ENCODE measurements at regions not wholly inside any gene's neighbourhood (a gene's known extent, or its start where the extent isn't known, plus 50 kb on each side); places are given as distances from the start of the nearest gene placed in this dataset.
"Not testable (repeated sequence)": the region's sequence is repeated elsewhere in the genome, so short reads cannot be mapped to it uniquely, and the experiment has no call there.

DNA sequence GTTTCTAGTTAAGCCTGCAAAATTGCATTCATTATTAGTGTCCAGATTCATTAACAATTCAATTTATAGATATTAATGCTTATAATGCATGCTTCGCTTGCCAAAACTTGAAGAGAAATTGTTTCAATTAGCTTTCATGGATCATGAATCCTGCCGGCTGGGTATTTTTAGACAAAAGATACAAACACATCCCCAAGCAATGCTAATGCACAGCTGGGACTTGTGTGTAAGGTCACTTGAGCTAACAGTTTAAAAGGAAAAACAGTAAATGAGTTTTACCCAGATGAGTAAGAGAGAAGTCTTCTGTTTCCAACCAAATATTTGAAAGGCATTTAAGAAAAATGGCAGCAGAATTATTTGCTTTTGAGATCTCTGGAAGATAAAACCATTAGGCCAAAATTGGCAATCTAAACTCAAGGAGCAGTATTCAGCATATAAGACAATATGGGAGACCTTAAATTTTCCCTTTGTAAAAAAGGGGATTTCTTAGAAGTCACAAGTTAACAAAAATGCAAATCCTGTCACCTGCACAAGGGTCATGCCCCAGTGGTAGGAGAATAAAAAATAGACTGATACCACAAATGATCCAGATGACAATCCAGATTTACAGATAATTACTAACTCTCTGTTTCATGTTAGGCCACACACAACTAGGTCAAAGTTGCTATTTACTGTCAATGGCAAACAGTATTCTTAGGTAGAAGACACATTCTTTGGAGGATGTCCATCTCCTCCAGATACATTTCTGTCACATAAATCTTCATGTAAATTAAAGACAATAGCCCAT, 418.4 kb upstream of the PMFBP1 start:
- DNase-seq, result no peak

DNA sequence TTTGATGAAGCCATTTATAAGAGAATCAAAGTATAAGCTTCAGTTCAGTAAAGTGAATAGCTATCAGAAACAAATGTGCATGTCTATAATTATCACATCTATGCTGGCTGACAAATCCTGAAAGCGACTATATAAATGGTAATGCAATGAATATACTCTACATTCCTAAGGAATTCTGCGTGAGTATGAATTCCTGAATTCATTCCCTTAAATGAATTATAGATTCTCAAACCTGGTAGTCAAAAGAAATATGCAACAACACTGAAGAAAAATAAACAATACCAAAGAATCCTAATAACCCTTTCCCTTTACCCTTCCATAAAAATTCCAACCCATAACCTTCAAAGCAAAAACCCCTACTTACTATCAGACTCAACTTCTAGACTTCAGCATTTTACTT, 416.6 kb upstream of the PMFBP1 start:
- no peak for DNase-seq

DNA sequence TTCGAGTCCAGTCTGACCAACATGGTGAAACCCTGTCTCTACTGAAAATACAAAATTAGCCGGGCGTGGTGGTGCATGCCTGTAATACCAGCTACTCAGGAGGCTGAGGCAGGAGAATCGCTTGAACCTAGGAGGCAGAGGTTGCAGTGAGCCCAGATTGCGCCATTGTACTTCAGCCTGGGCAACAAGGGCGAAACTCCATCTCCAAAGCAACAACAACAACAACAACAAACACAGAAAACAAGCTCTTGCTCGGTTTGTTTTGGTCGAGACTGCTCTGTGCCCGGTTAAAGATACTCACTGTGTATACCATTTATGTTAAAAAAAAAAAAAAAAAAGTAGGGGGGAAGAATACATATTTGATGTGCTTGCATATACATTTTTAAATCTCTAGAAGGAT, 406.1 kb upstream of the PMFBP1 start:
- DNase-seq, result not testable (repeated sequence)

DNA sequence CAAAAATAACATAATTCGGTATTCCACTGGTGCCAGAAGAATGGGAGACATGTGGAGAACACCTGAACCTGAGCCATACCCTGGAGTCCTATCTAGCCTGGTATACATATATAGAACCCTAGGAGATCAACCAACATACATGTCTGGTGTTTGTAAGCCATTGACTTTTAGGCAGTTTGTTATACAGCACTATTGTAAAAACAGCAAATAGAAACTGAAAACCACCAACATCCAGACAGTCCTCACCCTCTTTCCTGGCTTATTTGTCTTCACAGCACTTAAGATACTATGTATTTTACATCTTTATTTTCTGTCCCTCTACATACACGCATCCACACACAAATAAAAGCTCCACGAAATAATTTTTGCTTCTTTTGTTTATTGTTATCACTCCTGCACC, 404.2 kb upstream of the PMFBP1 start:
- no peak for DNase-seq

DNA sequence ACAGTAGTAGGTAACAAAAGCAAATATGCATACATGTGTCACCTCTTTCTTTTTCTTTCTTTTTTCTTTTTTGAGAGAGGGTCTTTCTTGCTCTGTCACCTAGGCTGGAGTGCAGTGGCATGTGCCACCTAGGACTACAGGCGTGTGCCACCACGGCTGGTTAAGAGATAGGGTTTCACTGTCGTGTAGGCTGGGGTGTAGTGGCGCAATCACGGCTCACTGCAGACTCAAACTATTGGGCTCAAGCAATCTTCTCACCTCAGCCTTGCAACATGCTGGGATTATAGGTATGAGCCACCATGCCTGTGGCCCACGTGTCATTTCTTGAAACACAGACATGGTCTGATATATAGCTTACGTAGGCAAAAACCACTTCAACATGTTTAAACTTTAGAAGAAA, 397.7 kb upstream of the PMFBP1 start:
- no peak for DNase-seq

DNA sequence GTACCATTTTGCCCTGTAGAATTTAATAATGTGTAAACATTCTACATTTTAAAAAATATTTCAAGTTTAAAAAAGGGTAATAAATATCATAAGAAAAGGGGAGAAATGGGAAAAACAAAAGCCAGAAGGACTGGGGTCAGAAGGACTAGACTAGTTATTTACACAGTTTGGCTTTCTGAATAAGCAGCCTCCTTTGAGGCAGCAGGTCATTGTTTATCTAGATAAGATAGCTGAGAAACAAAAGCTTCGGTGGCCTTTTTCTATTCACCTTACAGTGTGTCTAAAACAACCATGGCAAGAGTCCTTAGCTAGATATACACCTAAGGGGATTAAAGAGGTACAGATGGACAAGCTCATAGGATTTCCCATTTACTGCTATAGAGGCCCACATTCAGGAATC, 396.5 kb upstream of the PMFBP1 start:
- DNase-seq, result no peak

DNA sequence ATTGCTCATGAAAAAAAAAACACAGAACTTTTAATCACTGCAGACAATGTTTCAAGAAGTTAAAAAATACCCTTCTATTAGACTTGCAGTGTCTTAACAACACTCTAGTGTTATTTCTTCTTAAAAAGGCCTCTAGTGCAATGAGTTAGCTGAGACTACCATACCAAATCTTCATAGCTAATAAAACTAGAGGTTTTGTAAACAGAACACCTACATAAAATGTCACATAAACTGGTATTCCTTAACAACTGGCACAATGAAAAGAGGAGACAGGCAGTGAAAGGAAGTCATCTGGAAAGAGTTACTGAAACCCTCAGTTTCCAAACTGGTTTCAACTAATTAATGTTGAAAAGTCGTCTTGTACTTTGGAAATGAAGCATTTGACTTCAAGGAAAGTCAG, 394.2 kb upstream of the PMFBP1 start:
- no peak for DNase-seq

DNA sequence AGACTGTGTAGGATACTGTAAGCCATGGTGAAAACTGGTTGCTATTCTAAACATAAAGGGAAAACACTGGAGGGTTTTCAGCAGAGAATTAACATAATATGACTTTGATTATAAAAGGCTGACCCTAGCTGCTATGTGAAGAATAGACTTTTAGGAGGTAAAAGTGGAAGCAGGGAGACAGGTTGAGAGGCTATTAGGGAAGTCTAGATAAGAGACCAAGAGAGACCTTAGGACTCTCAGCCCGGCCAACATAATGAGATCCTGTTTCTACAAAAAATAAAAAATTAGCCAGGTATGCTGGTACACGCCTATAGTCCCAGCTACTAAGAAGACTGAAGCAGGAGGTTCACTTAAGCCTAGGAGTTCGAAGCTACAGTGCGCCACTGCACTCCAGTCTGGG, 393.2 kb upstream of the PMFBP1 start:
- DNase-seq, result no peak

DNA sequence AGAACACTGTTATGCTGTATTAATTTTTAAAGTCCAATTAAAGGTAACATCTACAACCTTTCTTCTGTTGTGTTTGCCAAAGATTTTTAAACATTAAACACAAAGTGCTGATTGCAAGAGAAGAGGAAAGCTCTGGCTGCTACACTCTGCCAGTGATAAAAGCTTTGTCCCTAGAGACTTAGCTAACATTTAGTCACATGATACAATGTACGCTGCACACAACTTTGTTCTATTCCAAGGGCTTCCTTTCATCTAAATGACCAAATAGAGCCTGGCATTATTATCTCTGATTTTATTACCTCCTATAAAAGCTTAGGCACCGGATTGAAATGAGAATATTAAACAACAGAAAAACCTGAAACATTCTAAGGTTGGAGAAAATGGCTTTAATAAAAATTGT, 388.7 kb upstream of the PMFBP1 start:
- DNase-seq, result no peak

DNA sequence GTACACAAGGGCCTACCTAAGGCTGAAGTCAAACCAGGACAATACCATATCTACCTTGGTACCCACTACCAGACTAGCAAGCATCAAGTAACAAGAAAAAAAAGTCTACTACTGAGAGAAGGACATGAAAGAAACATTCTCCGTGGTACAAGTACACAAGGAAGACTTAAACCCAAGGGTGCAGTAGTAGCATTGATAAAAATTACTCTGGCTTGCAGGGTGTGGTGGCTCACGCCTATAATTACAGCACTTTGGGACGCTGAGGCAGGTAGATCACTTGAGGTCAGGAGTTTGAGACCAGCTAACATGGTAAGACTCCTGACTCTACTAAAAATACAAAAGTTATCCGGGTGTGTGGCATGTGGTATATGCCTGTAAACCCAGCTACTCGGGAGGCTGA, 386.5 kb upstream of the PMFBP1 start:
- no peak for DNase-seq

DNA sequence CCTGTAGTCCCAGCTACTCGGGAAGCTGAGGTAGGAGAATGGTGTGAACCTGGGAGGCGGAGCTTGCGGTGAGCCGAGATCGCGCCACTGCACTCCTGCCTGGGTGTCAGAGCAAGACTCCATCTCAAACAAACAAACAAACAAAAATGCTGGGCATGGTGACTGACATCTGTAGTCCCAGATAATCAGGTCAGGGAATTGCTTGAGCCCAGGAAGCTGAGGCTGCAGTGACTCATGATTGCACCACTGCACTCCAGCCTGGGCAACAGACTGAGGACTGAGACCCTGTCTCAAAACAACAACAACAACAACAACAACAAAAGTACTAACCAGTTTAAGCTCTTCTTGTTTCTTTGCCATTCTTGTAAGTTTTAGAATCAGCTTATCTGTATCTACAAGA, 383.0 kb upstream of the PMFBP1 start:
- no peak for DNase-seq

DNA sequence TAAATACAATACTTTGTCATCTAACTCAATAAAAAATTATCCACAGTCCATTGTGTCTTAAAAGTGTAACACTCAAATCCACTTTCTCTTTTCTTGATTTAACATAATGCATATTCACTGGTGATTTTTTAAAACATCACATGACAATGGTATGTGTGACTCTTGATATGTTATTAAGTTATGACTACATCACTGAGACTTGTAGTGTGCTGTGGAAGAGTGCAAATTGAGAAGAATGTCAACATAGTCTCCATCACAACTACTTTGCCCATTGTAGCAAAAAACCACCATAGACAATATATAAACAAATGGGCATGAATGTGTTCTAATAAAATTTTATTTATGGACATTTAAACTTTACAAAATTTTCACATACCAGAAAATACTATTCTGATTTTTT, 380.7 kb upstream of the PMFBP1 start:
- DNase-seq, result no peak

DNA sequence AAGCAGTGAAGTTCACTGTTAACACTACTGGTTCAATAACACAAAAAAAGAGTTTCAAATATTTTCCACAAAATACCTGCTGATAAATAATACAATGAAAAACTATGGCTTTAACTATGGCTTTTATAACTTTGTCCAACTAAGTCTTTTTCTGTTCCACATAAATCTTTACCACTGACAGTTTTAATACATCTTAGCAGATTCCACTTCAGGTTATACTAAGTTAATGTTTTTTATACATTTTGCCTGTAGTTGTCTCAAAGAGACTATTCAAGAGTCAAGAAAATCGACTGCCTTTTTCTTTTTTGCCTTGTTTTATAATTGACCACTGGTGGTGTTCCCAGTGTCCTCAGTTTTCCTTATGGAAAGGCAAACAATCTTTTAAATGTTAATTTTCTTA, 379.7 kb upstream of the PMFBP1 start:
- no peak for DNase-seq

DNA sequence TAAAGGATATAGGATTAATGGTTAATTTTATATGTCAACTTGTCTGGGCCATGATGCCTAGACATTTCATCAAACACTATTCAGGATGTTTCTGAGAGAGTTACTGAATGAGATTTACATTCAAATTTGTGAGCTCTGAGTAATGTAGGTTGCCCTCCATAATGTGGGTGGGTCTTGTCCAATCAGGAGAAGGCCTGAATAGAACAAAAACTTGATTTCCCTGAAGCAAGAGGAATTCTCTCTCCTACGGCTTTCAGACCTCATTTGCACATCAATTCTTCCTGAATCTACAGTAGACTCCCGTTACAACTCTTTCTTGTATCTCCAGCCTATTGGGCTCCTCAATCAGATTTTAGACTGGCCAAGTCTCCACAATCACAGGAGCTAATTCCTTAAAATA, 377.9 kb upstream of the PMFBP1 start:
- no peak for DNase-seq

DNA sequence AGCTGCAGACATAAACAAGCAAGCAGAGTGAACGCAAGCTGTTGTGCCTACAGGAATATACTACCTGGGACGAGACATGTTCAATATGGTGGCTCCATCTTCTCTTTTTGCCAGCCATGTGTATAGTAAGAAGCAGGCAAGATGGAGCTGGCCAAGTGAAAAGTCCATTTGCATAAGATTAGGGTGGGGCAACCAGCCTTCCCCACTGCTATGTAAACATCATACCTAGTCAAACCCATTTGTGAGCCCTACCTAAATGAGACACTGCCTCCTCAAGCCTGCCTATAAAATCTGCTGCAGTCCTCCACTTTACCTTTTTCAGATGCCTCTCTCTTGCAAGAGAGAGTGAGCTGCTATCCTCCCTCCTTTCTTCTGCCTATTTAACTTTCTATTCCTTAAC, 370.1 kb upstream of the PMFBP1 start:
- no peak for DNase-seq

DNA sequence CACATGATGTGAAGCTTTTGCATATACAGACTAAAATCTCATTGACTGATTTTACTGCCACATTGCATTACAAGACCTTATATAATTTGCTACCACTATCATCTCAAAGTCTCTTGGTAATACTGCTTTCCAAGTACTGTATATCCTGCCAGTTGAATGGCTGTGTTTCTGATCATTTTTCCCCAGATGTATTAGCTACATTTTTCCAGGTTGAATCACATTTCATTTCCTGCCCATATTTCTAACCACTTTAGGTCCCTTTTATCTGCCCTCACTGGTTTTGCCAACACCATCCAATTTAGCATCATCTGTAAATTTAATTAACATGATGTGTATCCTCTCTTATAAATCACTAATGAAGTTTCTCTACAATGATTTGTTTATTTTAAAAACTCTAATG, 365.7 kb upstream of the PMFBP1 start:
- DNase-seq, result no peak

DNA sequence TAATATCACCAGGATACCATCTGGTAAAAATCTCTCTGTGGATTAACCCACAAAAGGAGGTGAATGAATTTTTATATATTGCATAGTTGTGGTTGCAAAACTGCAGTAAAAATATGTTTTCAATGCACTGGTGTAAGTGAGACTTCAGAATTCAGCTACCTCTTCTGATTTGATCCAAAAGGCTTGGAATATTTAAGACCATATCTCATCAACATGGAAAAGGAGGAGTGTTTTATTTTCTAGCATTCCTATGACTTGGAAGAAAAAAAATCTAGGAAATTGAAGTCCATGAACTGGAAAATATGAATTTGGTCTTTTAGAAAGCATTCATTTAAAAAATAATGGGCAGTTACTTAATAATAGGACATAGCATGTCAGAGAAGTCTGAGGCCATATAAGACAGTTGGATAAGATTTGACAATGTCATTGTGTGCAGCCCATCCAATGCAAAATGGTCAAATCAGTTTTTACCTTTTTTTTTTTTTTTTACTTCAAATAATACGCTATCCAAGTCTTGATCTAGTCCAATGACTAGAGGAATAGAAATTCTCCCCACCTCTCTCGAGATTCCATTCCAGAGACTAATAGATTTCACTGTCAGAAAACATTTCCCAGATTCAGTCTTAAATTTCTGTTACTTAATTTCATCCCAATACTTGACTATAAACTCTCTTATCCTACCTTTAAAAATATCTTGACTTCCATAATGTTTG, 364.9 kb upstream of the PMFBP1 start:
- no peak for DNase-seq

DNA sequence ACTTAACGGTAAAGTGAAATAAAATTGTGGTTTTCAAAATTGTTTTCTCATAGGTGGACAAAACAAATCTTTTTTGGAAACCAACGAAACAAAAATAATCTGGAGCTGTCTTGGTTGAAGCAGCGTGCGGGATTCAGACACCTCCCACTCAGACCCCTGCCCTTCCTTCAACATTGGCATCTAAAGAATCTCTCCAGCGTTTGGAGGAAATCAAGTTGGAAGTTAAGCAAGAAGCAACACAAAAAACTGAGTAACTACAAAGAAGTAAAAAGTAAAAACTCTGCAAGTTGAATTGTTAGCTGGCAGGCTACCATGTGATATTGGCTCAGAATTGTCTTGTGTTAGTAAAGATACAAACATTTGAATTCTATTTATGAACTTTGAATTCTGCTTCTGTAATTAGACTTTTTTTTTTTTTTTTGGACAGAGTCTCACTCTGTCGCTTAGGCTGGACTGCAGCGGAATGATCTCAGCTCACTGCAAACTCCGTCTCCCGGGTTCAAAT, 361.0 kb upstream of the PMFBP1 start:
- DNase-seq, result no peak

DNA sequence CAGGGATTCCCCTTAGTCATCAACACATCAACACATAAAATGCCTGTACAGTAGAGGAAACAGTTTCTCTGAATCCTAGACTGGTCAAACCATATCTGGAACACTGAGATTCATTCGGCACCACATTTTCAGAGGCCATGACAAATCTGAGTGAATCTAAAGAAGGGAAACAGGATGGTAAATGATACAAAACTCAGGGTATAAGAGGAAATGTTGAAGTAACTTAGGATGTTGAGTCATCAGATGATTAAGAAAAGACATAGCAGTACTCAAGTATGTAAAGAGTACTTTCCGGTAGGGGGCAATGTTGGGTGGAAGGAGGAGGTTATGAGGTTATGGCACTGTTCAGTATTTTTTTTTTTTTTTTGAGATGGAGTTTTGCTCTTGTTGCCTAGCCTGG, 358.5 kb upstream of the PMFBP1 start:
- no peak for DNase-seq

DNA sequence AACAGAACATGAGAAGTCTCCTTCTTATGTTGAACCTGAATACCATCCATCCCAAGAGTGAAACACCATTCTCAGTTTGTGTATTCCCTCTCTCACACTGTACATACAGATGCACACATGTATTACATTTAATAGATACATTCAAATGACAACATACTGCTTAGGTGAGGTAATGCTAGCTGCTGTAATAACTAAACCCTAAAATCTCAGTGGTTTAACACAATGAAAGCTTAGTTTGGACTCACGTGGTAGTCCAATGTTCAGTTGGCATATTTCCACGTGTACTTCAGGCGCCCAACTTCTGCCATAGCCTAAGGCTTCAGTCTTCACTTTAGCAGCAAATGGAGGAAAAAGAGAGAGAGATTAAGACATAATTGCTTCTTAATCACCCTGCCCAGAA, 351.1 kb upstream of the PMFBP1 start:
- DNase-seq, result no peak

DNA sequence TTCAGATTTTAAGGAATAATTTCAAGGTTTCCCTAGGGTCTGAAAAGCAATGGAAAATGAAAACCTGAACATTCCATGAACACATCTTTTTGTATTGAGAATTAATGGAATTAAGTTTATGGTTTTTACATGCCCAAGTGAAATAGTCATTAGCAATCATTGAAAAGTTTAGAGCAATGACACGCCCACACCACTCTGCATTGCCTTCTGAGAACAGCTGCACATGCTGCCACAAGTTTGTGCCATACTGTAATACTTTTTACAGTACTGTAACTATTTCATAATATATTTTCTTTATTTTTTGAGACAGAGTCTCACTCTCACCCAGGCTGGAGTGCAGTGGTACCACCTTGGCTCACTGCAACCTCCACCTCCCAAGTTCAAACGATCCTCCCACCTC, 345.2 kb upstream of the PMFBP1 start:
- DNase-seq, result no peak

DNA sequence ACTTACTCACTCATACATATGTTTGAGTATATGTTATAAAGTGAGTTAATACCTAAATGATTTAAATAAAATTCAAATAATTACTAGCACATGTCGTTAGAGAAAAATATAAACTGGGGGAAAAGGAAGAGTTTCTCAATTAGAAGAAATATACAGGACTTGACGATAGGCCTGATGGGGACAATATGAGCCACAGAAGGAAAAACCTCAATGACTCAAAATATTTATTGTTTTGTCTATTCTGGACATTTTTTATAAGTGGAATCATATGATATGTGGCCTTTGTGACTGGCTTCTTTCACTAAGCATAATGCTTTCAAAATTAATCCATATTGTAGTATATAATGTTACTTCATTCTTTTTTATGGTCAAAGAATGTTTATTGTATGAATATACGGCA, 339.2 kb upstream of the PMFBP1 start:
- DNase-seq, result no peak

DNA sequence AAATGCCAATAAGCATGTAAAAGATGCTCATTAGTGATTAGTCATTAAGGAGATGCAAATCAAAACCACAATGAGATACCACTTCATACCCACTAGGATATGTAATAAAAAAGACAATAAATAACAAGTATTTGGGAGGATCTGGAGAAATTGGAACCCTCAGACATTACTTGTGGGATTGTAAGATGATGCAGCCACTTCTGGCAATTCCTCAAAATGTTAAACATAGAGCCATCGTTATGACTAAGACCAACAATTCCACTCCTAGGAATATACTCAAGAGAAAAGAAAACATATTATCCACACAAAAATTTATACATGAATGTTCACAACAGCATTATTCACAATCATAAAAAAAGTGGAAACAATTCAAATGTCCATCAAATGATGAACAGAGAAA, 336.2 kb upstream of the PMFBP1 start:
- DNase-seq, result no peak

DNA sequence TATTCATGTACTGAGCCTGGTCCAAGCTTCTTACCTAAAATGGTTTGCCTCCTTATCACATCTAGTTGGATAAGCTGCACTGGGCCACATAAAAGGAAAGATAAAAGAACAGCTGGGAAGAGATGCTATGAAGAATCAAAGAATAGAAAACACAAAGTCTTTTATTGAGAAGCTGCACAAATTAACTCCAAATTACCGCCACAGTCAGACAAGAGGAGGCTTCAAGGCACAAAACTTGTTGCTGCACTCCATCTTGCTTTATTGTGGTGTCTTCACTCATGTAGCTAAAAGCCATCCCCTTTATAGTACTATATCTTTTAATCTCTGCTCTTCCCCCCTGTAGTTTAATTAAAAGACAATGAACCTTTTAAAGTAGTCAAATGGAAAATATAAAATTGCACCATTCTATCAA, 330.6 kb upstream of the PMFBP1 start:
- no peak for DNase-seq

Data from NCI-H187 (cell line).